Natural killer cell (primary cell): ENCODE measurements at regions not wholly inside any gene's neighbourhood (a gene's known extent, or its start where the extent isn't known, plus 50 kb on each side); places are given as distances from the start of the nearest gene placed in this dataset.
A peak's percentile ranks its signal among the peaks of the same experiment; 100 is the strongest.

ENCODE experiments used
- ATAC-seq, 3 donors: fragments of 150-1000 bp in 2 of 3; fragments of 200-7000 bp in 1 of 3; cut with Tn5 transposase; 1 replicate in 1 of 3; 2 replicates in 2 of 3; pipeline ENCODE4 v1.10.0; 2021; ENCODE audit warnings: mild to moderate bottlenecking in 2 of 3, moderate library complexity in 2 of 3
- DNase-seq, 2 donors: peaks; one replicate each; pipeline versions ENCODE4 v3.0.0 to v3.0.0-alpha.2; 2013 to 2021; ENCODE audit warnings: mixed read lengths in 1 of 2
- H3K27ac ChIP-seq: one replicate; pipeline ENCODE4 v1.5.1; 2013; ENCODE audit warnings: mild to moderate bottlenecking, low read length
- H3K27me3 ChIP-seq: one replicate; pipeline ENCODE4 v1.6.1; 2013; ENCODE audit warnings: low read length; ENCODE audit not compliant: control insufficient read depth, insufficient read depth
- H3K36me3 ChIP-seq: one replicate; pipeline ENCODE4 v1.6.1; 2013; ENCODE audit warnings: low read length; ENCODE audit not compliant: control insufficient read depth, insufficient read depth
- H3K4me1 ChIP-seq: one replicate; pipeline ENCODE4 v1.6.1; 2013; ENCODE audit warnings: low read length; ENCODE audit not compliant: control insufficient read depth, insufficient read depth
- H3K4me3 ChIP-seq: one replicate; pipeline ENCODE4 v1.5.1; 2013; ENCODE audit warnings: low read length
- H3K9me3 ChIP-seq: one replicate; pipeline ENCODE4 v1.6.1; 2013; ENCODE audit warnings: low read length; ENCODE audit not compliant: control insufficient read depth, insufficient read depth
- H3K27ac Mint-ChIP-seq, 2 donors: one replicate each; pipeline ENCODE4 v1.8.0; 2022; ENCODE audit warnings: mild to moderate bottlenecking in 2 of 2, mixed read lengths in 2 of 2, moderate library complexity in 1 of 2
- H3K27me3 Mint-ChIP-seq, 2 donors: one replicate each; pipeline ENCODE4 v1.8.0; 2022; ENCODE audit warnings: low read depth in 2 of 2, mixed read lengths in 2 of 2
- H3K36me3 Mint-ChIP-seq: one replicate; pipeline ENCODE4 v1.8.0; 2022; ENCODE audit warnings: mixed read lengths
- H3K4me1 Mint-ChIP-seq, 2 donors: one replicate each; pipeline ENCODE4 v1.8.0; 2022; ENCODE audit warnings: mixed read lengths in 2 of 2
- H3K4me3 Mint-ChIP-seq: one replicate; pipeline ENCODE4 v1.8.0; 2022; ENCODE audit warnings: mild to moderate bottlenecking, moderate library complexity, mixed read lengths
- H3K9me3 Mint-ChIP-seq, 2 donors: one replicate each; pipeline ENCODE4 v1.8.0; 2022; ENCODE audit warnings: mixed read lengths in 2 of 2
- CTCF ChIP-seq: fragments of 200-600 bp; IDR thresholded peaks from one replicate; pipeline ENCODE4 v1.8.0; 2022; ENCODE audit warnings: antibody characterized with exemption
- WGBS: methylation state at CpG from one replicate; pipeline ENCODE4 v1.1.7; 2013; ENCODE audit warnings: missing lambda C conversion rate; ENCODE audit not compliant: insufficient coverage; 5-methylcytosine and 5-hydroxymethylcytosine counted together
- intact Hi-C: fragments of 100-400 bp; cut with micrococcal nuclease; formaldehyde crosslinking; loops from one replicate; pipeline ENCODE4 v1.14.2; 2022

- DNase-seq (no peak), ATAC-seq (peak in 1 of 3 donors; percentile 30)
- peaks cover 16 to 21% of the 10 kb centered on the region in 2 donors for H3K4me1 Mint-ChIP-seq
- peak overlapping the region; percentile 68 for H3K4me3 Mint-ChIP-seq
- H3K36me3 Mint-ChIP-seq: no peaks in the 10 kb centered on the region
- Histone ChIP-seq H3K9me3 (no peaks in the 10 kb centered on the region), H3K4me1 (peaks cover 13% of the 10 kb centered on the region), H3K27ac (no peak overlapping the region), H3K27me3 (no peaks in the 10 kb centered on the region), H3K4me3 (no peak overlapping the region), H3K36me3 (no peaks in the 10 kb centered on the region)
- intact Hi-C loops: no loop called here
- no peak for TF ChIP-seq CTCF
- peaks cover 0 to 1% of the 10 kb centered on the region in 2 donors for H3K27me3 Mint-ChIP-seq
- no peaks in the 10 kb centered on the region for H3K9me3 Mint-ChIP-seq
- no peak overlapping the region for H3K27ac Mint-ChIP-seq
- WGBS: 86% methylated on average over 8 of the region's 10 CpGs
These were observed 367.3 kb upstream of the HS6ST1 start for GRCh38 chr2:128685841-128686496.

DNA sequence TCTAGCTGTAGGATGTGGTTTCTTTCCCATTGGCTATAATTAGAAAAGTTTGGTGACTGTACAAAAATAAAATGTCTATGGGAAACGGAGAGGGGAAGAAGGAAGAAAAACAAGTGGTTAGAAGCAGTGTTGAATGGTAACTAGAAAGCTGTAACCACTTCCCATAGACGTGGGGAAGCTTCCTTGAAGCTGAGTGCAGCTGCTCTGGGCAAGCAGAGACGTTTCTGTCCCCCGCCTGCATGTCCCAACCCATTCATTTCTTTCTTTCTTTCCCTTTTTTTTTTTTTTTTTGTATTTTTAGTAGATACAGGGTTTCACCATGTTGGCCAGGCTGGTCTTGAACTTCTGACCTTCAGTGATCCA lies 367.8 kb upstream of the HS6ST1 start:
- 0% methylated on average over 2 of the region's 4 CpGs for WGBS
- H3K27ac Mint-ChIP-seq: no peak overlapping the region
- H3K27me3 Mint-ChIP-seq: no peaks in the 10 kb centered on the region
- no peak for TF ChIP-seq CTCF
- intact Hi-C loops: no loop called here
- no peaks in the 10 kb centered on the region for H3K36me3 ChIP-seq
- no peak overlapping the region for H3K4me3 ChIP-seq
- no peaks in the 10 kb centered on the region for H3K36me3 Mint-ChIP-seq
- DNase-seq (peak in 1 of 2 donors; percentile 9), ATAC-seq (peak in 1 of 3 donors; percentile 71)
- H3K27me3 ChIP-seq: no peaks in the 10 kb centered on the region
- H3K4me3 Mint-ChIP-seq: peak overlapping the region; percentile 68
- H3K9me3 Mint-ChIP-seq: no peaks in the 10 kb centered on the region
- H3K27ac ChIP-seq: no peak overlapping the region
- H3K4me1 Mint-ChIP-seq: peaks cover 16 to 21% of the 10 kb centered on the region in 2 donors
- H3K4me1 ChIP-seq: peaks cover 13% of the 10 kb centered on the region
- H3K9me3 ChIP-seq: no peaks in the 10 kb centered on the region

DNA sequence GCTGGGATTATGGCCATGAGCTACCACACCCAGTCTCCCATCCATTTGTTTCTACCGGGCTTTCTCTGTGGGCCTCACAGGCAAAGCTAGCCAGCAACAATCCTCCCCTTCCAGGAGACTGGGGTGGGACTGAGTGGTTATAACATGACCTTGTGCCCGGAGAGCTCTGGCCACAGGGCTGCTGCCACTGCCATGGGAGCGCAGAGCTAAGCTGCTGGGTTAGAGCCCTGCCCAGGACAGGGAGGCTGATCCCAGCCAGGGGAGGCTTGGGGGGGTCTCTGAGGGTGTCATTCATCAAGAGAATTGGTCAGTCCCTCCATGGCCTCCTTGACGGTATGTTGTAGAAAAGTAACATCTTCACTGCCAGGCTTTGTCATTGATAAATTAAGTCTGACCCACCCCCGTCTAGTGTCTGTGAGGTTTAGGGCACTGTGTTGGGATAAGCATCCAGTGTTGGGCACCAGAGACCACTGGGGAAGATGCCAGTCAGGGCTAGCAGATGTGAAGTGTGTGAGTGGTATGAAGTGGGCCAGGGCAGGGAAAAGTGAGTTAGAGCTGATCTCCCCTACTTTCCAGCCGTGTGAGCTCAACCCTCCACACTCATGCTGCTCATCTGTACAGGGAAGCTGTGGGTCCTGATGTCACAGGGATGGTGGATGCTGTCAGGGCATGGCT lies 368.4 kb upstream of the HS6ST1 start:
- H3K4me3 Mint-ChIP-seq: peak overlapping the region; percentile 28
- DNase-seq (no peak), ATAC-seq (no peak)
- no peaks in the 10 kb centered on the region for H3K9me3 Mint-ChIP-seq
- Histone ChIP-seq H3K4me3 (no peak overlapping the region), H3K9me3 (no peaks in the 10 kb centered on the region), H3K27me3 (no peaks in the 10 kb centered on the region), H3K36me3 (no peaks in the 10 kb centered on the region), H3K4me1 (peaks cover 13% of the 10 kb centered on the region), H3K27ac (no peak overlapping the region)
- no peaks in the 10 kb centered on the region for H3K27me3 Mint-ChIP-seq
- WGBS: 91% methylated on average over 4 of the region's 6 CpGs
- peaks cover 16 to 21% of the 10 kb centered on the region in 2 donors for H3K4me1 Mint-ChIP-seq
- intact Hi-C loops: no loop called here
- TF ChIP-seq CTCF: no peak
- no peaks in the 10 kb centered on the region for H3K36me3 Mint-ChIP-seq
- H3K27ac Mint-ChIP-seq: no peak overlapping the region
